Thyroid gland (tissue), 4 donors: ENCODE measurements at regions not wholly inside any gene's neighbourhood (a gene's known extent, or its start where the extent isn't known, plus 50 kb on each side); places are given as distances from the start of the nearest gene placed in this dataset.

ENCODE experiments used
- DNase-seq, 2 donors: peaks; one replicate each; pipeline ENCODE4 v3.0.0-alpha.2; 2019
- H3K27ac ChIP-seq, 3 donors: fragments of 200-600 bp; sonication (generic); 1 replicate in 2 of 3; 2 replicates in 1 of 3; pipeline ENCODE4 v1.5.1; 2016 to 2019; ENCODE audit warnings: mild to moderate bottlenecking in 1 of 3, moderate library complexity in 1 of 3
- H3K27me3 ChIP-seq: fragments of 200-600 bp; sonication (generic); one replicate; pipeline ENCODE4 v1.5.1; 2019
- H3K36me3 ChIP-seq, 2 donors: fragments of 200-600 bp; sonication (generic); one replicate each; pipeline ENCODE4 v1.5.1; 2016 to 2019
- H3K4me1 ChIP-seq, 2 donors: fragments of 200-600 bp; sonication (generic); one replicate each; pipeline ENCODE4 v1.5.1; 2017 to 2019
- H3K4me3 ChIP-seq, 3 donors: fragments of 200-600 bp; sonication (generic); replicated peaks in 1 of 3; 1 replicate in 2 of 3; 2 replicates in 1 of 3; pipeline ENCODE4 v1.5.1; 2016; ENCODE audit warnings: mild to moderate bottlenecking in 1 of 3
- H3K9me3 ChIP-seq: fragments of 200-600 bp; sonication (generic); one replicate; pipeline ENCODE4 v1.5.1; 2017
- CTCF ChIP-seq, 6 experiments: fragments of 200-600 bp in 3 of 6; fragments of 450-650 bp in 3 of 6; sonication (generic) in 3 of 6; IDR thresholded peaks; one replicate each; pipeline ENCODE4 v1.5.1; 2016 to 2019; ENCODE audit warnings: antibody characterized with exemption in 6 of 6, mild to moderate bottlenecking in 2 of 6, inconsistent platforms in 1 of 6, moderate library complexity in 1 of 6
- POLR2A ChIP-seq, 2 donors: fragments of 450-650 bp; IDR thresholded peaks; one replicate each; pipeline ENCODE4 v1.6.1; 2017; ENCODE audit warnings: antibody characterized with exemption in 2 of 2, mild to moderate bottlenecking in 2 of 2, moderate library complexity in 1 of 2
- WGBS, 2 donors: methylation state at CpG; one replicate each; pipeline ENCODE4 v1.1.5; 2017; 5-methylcytosine and 5-hydroxymethylcytosine counted together
- intact Hi-C: fragments of 100-400 bp; cut with DNase I; formaldehyde crosslinking; loops from one replicate; pipeline ENCODE4 v1.15.1; 2023

GRCh38 chr5:82931110-82931509, 146.1 kb downstream of the TMEM167A start:
- DNase-seq = no peak
- no peak overlapping the region for H3K4me3 ChIP-seq
- peaks cover 3 to 4% of the 10 kb centered on the region in 2 donors for H3K4me1 ChIP-seq
- 70 to 84% methylated on average over 3 of the region's 3 CpGs for WGBS, 2 donors
- no peak for TF ChIP-seq POLR2A (IDR thresholded peaks at IDR 0.05)
- no peak for TF ChIP-seq CTCF (IDR thresholded peaks at IDR 0.05)
- no peaks in the 10 kb centered on the region for H3K36me3 ChIP-seq
- intact Hi-C loops = no loop called here
- no peak overlapping the region for H3K27ac ChIP-seq
- H3K9me3 ChIP-seq = no peaks in the 10 kb centered on the region
- H3K27me3 ChIP-seq = no peaks in the 10 kb centered on the region

GRCh38 chr5:82925061-82925411, 152.2 kb downstream of the TMEM167A start:
- H3K9me3 ChIP-seq = no peaks in the 10 kb centered on the region
- no peak overlapping the region for H3K4me3 ChIP-seq
- no peak for DNase-seq
- no peaks in the 10 kb centered on the region for H3K27me3 ChIP-seq
- 46 to 53% methylated on average over 3 of the region's 3 CpGs for WGBS, 2 donors
- no peak for TF ChIP-seq CTCF (IDR thresholded peaks at IDR 0.05)
- TF ChIP-seq POLR2A (IDR thresholded peaks at IDR 0.05) = no peak
- intact Hi-C loops = no loop called here
- H3K4me1 ChIP-seq = no peaks in the 10 kb centered on the region
- H3K27ac ChIP-seq = no peak overlapping the region
- no peaks in the 10 kb centered on the region for H3K36me3 ChIP-seq

- intact Hi-C loops = no loop called here
- H3K4me1 ChIP-seq = no peaks in the 10 kb centered on the region
- WGBS, 2 donors = 62 to 66% methylated on average over 5 of the region's 5 CpGs
- DNase-seq = no peak
- TF ChIP-seq POLR2A (IDR thresholded peaks at IDR 0.05) = no peak
- no peak for TF ChIP-seq CTCF (IDR thresholded peaks at IDR 0.05)
- no peak overlapping the region for H3K27ac ChIP-seq
- no peaks in the 10 kb centered on the region for H3K9me3 ChIP-seq
- no peak overlapping the region for H3K4me3 ChIP-seq
- H3K27me3 ChIP-seq = no peaks in the 10 kb centered on the region
- H3K36me3 ChIP-seq = no peaks in the 10 kb centered on the region
These were observed 152.8 kb downstream of the TMEM167A start for GRCh38 chr5:82924226-82925060.

GRCh38 chr5:82922086-82922734, 155.0 kb downstream of the TMEM167A start:
- no peak for DNase-seq
- 80 to 85% methylated on average over 9 to 10 of the region's 10 CpGs for WGBS, 2 donors
- H3K4me3 ChIP-seq = no peak overlapping the region
- intact Hi-C loops = no loop called here
- H3K36me3 ChIP-seq = no peaks in the 10 kb centered on the region
- H3K27ac ChIP-seq = no peak overlapping the region
- H3K27me3 ChIP-seq = no peaks in the 10 kb centered on the region
- no peaks in the 10 kb centered on the region for H3K4me1 ChIP-seq
- H3K9me3 ChIP-seq = no peaks in the 10 kb centered on the region
- TF ChIP-seq CTCF (IDR thresholded peaks at IDR 0.05) (no peak), POLR2A (IDR thresholded peaks at IDR 0.05) (no peak)
